Brain microvascular endothelial cell (primary cell): ENCODE measurements at regions not wholly inside any gene's neighbourhood (a gene's known extent, or its start where the extent isn't known, plus 50 kb on each side); places are given as distances from the start of the nearest gene placed in this dataset.

Source experiments
- DNase-seq: peaks from one replicate; pipeline ENCODE4 v3.0.0-alpha.2; 2020
- H3K27ac ChIP-seq: fragments of 250-450 bp; sonication (Bioruptor Pico); 2 replicates; pipeline ENCODE4 v1.5.1; 2020; ENCODE audit warnings: mild to moderate bottlenecking, moderate library complexity
- H3K27me3 ChIP-seq: fragments of 250-450 bp; sonication (Bioruptor Pico); replicated peaks from 2 replicates; pipeline ENCODE4 v1.5.1; 2020; ENCODE audit warnings: mild to moderate bottlenecking
- H3K36me3 ChIP-seq: fragments of 250-450 bp; sonication (Bioruptor Pico); replicated peaks from 2 replicates; pipeline ENCODE4 v1.5.1; 2020; ENCODE audit warnings: mild to moderate bottlenecking
- H3K4me3 ChIP-seq: 2 replicates; pipeline ENCODE4 v1.5.1; 2011; ENCODE audit warnings: low read depth, mild to moderate bottlenecking, control low read depth, low read length, moderate library complexity
- CTCF ChIP-seq: IDR thresholded peaks from 2 replicates; pipeline ENCODE4 v1.5.1; 2011; ENCODE audit warnings: low read depth, mild to moderate bottlenecking, moderate library complexity, low read length, control low read depth, inconsistent platforms; ENCODE audit errors: missing control alignments
- in situ Hi-C: cut with HindIII; loops from 2 replicates; pipeline ENCODE4 v1.10.0; 2017; ENCODE audit warnings: low sequenced_read_pairs, low pct_ligation_motif_present

- Histone ChIP-seq H3K27ac (peak overlapping the region; percentile 77), H3K4me3 (no peak overlapping the region), H3K36me3 (no peaks in the 10 kb centered on the region), H3K27me3 (no peaks in the 10 kb centered on the region)
- no peak for TF ChIP-seq CTCF
- in situ Hi-C loops: no loop called here
- peak; percentile 78 for DNase-seq
Observed at GRCh38 chr12:90280564-90281058, 572.0 kb upstream of the ATP2B1 start.

GRCh38 chr12:90280033-90280432 lies 571.4 kb upstream of the ATP2B1 start:
- no peaks in the 10 kb centered on the region for H3K27me3 ChIP-seq
- no peak for TF ChIP-seq CTCF
- DNase-seq: peak; percentile 43
- no peak overlapping the region for H3K4me3 ChIP-seq
- in situ Hi-C loops: no loop called here
- peak overlapping the region; percentile 71 for H3K27ac ChIP-seq
- no peaks in the 10 kb centered on the region for H3K36me3 ChIP-seq

- no peak for DNase-seq
- no peak for TF ChIP-seq CTCF
- Histone ChIP-seq H3K27me3 (no peaks in the 10 kb centered on the region), H3K4me3 (no peak overlapping the region), H3K27ac (no peak overlapping the region), H3K36me3 (no peaks in the 10 kb centered on the region)
- in situ Hi-C loops: no loop called here
Observed at GRCh38 chr12:90275088-90275487, 566.5 kb upstream of the ATP2B1 start.

- in situ Hi-C loops: no loop called here
- H3K27ac ChIP-seq: no peak overlapping the region
- TF ChIP-seq CTCF: no peak
- DNase-seq: no peak
- H3K27me3 ChIP-seq: no peaks in the 10 kb centered on the region
- no peak overlapping the region for H3K4me3 ChIP-seq
- no peaks in the 10 kb centered on the region for H3K36me3 ChIP-seq
Observed at GRCh38 chr12:90274407-90274806, 565.8 kb upstream of the ATP2B1 start.

- Histone ChIP-seq H3K4me3 (no peak overlapping the region), H3K27me3 (no peaks in the 10 kb centered on the region), H3K36me3 (no peaks in the 10 kb centered on the region), H3K27ac (no peak overlapping the region)
- in situ Hi-C loops: no loop called here
- TF ChIP-seq CTCF: no peak
- no peak for DNase-seq
Observed at GRCh38 chr12:90268574-90268973, 559.9 kb upstream of the ATP2B1 start.

- in situ Hi-C loops: no loop called here
- H3K4me3 ChIP-seq: no peak overlapping the region
- H3K36me3 ChIP-seq: no peaks in the 10 kb centered on the region
- H3K27ac ChIP-seq: no peak overlapping the region
- DNase-seq: peak; percentile 31
- TF ChIP-seq CTCF: no peak
- H3K27me3 ChIP-seq: no peaks in the 10 kb centered on the region
Observed at GRCh38 chr12:90262251-90262650, 553.6 kb upstream of the ATP2B1 start.
